ENCODE measurements at regions not wholly inside any gene's neighbourhood (a gene's known extent, or its start where the extent isn't known, plus 50 kb on each side); places are given as distances from the start of the nearest gene placed in this dataset.

DNA sequence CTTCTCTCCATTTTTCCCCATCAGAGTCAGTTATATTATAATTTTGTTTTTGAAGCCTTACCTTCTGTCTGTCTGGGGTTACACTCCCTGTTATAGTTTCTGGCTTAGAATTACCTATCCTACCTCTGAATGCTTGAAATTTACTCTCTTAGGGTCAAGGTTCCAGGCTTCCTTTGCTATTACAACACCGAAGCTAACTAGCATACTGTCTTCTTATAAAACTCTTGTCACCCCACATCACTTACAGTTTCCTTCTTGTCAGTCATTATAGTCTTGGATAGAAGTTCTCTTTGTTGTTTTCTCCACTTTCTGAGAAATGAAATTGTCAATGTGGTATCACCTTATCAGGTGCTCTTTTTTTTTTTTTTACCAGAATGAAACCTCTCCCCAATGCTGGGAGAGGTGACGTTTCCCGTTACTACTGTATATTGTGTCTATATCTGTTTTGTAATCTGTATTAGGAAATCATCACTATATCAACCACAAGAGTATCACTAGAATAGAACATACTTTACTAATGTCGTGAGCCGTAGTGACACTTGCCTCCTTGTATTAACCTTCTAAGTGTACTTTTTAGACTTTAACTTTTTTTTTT lies 69.2 kb upstream of the PSMA6 start:
- peak in 2 of 4 experiments; percentile 18 to 23 for DNase-seq

DNA sequence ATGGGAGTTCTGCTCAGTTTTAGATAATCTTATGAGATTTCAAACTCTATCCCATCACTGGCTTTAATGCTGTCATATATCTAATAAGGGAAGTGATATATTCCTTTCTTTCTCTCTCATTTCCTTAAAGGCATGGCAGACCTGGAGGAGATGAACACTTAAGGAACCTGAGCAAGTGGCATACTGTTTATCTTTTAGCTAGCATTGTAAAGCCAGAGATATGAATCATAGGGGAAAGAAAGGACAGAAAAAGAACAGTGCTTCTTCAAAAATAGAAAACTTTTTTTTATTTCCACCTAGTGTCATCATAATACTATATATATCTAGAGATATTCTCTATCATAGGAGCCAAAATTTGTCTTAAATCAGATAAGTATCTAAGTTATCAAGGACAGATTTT lies 68.3 kb upstream of the PSMA6 start:
- peak in 1 of 4 experiments; percentile 5 for DNase-seq

DNA sequence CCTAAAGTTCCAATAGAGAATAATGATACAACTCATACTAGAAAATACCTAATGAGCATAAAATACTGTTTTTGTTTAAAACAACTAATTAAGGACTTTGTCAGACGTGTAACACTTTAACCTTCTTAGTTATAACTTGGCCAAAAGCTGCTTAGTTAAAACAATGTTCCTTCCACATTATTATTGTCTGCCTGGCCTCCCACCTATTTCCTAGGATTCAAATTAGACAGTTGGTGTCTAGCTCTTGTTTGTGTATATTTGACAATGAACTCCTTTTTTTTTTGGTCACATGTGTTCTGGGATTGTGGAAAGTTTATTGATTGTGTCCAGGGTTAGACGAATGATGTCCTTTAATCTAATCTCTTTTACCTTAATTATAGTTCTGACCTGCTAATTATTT lies 67.6 kb upstream of the PSMA6 start:
- no peak for DNase-seq

DNA sequence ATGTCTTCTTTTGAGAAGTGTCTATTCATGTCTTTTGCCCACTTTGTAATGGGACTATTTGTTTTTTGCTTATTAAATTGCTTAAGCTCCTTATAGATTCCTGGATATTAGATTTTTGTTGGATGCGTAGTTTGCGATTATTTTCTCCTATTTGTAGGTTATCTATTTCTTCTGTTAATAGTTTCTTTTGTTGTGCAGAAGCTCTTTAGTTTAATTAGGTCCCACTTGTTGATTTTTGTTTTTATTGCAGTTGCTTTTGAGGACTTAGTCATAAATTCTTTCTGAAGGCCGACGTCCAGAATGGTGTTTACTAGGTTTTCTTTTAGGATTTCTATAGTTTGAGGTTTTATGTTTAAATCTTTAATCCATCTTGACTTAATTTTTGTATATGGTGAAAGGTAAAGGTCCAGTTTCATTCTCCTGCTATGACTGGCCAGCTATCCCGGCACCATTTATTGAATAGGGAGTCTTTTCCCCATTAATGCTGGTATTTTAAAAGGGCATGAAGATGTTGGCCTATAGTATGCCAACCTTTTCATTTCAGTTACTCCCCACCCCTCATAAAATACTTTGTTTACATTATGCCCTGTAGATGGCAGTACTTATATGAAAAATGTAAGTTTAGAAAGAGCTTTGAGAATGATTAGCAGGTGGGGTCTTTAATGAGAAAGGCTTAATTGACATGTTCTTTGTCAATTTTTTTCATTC lies 62.9 kb upstream of the PSMA6 start:
- DNase-seq: peak in 2 of 4 experiments; percentile 37 to 56

DNA sequence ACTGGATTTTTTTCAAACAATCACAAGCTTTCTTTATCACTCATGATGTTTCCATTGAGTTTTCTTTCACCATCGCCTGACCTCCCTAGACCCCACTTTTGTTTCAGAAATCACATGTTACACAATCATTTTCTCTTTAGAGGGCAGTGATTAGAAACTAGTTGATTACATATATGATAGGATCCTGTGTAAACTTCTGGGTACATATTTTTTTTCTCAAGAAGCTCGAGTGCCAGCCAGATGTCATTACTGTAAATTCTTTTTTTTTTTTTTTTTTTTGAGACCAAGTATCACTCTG lies 62.4 kb upstream of the PSMA6 start:
- DNase-seq: no peak

DNA sequence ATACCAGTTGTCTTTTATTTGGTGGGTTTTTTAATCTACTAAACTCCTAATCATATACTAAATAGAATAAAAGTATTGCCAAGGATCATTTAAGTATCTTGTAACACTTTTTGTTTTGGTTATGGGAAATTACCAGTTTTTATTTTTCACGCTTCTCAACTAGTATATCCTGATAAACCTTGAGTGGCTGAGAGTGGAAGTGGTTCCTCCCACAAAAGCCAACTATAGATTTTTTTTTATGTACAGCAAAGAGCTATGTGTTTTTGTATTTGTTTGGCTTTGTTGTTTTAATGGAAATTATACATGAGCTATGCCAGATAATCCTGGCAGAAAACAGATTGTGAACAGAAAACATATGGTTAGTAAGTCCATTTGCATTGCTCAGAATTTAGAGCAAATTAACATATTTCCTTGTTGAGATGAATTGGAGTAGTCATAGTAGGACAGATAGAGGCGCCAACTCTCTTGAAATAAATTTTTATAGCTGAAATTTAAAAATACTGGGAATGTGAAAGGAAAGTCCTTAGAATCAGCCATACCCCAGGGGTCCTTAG lies 60.9 kb upstream of the PSMA6 start:
- no peak for DNase-seq

DNA sequence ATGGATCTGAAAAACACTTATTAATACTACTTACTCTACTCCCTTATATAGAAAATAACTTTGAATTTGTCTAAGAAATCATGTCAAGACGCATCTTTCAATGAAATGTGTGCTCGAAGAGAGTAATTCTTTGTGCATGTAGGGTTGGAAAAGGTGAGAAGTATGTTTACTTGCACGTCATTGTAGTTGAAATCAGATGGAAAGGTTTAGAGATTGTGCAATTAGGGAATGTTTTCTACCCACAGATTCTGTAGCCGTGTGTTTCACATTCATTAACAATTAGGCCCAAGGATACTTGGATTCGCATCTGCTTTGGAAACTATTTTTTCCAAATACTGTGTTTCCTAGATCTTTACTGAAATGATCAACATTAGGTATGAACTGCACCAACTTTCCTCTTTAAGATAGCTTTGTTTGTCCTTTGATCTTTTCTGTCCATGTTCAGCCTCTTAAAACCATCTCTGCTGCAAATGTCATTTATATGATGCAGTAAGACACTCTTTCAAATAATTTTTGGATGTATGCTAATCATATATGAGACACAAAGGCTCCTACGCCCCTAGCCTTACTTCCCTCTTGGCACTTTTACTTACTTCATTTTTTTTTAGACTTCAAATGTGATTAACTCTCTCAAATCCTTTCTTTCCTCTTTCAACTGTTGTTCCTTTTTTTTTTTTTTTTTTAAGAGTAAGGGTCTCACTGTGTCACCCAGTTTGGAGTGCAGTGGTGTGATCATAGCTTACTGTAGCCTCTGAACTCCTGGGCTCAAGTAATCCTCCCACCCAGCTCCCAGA lies 58.0 kb upstream of the PSMA6 start:
- peak; percentile 22 to 66 (median 50) for DNase-seq

DNA sequence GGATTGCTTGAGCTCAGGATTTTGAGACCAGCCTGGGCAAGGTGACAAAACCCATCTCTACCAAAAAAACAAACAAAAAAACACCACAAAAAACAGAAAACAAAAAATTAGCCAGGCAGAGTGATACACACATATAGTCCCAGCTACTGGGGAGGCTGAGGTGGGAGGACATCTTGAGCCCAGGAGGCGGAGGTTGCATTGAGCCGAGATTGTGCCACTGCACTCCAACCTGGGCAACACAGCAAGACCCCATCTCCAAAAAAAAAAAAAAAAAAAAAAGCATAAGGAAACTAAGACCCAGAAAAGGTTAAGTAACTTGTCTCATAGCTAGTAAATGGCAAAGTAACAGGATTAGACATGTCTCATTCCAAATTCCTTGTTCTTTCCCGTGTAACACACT lies 56.3 kb upstream of the PSMA6 start:
- DNase-seq: no peak

DNA sequence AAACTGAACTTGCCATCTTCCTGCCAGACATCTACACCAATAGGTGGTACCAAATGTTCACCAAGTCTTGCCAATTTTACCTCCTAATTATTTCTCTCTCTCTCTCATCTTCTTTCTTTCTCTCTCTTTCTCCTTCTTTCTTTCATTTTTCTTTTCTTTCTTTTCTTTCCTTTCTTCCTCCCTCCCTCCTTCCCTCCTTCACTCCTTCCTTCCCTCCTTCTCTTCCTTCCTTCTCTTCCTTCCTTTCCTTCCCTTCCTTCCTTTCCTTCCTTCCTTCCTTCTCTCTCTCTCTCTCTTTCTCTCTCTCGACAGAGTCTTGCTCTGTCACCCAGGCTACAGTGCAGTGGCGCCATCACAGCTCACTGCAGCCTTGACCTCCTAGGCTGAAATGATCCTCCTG lies 55.4 kb upstream of the PSMA6 start:
- DNase-seq: no peak

DNA sequence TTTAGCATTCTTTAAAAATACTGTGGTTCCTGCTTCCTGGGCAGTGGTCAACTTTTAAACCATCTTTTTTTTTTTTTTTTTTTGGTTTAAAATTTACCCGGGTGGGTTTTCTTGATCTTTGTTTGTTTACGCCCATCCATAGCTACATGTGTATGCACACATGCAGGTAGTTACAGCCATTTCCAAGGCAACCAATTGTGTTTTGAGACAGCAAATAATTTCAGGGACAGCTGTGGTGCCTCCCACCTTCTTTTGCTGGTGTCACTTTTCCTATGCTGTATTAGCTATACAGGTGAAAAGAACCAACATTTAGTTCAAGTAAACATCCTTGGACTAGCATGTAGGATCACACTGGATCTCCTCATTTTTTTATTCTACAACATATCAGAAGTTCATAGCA lies 52.0 kb upstream of the PSMA6 start:
- no peak for DNase-seq
